G401.6 (cell line): ENCODE measurements at regions not wholly inside any gene's neighbourhood (a gene's known extent, or its start where the extent isn't known, plus 50 kb on each side); places are given as distances from the start of the nearest gene placed in this dataset.

ENCODE experiments used
- FAIRE-seq: peaks from 2 replicates; lab custom pipeline; 2012; peaks lifted over from hg19 to GRCh38; lab: Jason Lieb, UNC

DNA sequence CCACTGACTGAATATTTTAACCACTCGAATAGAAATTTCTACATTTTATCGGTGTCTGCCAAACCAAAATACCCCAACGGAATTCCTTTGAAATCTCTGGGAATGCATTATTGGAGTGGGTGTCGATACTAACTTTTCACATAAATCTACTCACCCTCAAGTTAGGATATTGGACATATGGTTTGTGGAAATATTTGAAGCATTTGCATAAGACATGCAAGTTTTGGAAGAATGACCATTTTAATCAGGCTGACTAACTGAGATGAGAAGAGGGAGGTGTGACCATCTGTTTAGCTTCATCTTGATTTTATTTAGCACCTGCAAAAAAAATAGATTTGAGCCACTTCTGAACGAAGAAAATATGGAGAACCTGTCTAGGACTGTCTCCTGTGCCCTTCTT, 61.2 kb downstream of the KLF6 start:
- FAIRE-seq, result no peak

DNA sequence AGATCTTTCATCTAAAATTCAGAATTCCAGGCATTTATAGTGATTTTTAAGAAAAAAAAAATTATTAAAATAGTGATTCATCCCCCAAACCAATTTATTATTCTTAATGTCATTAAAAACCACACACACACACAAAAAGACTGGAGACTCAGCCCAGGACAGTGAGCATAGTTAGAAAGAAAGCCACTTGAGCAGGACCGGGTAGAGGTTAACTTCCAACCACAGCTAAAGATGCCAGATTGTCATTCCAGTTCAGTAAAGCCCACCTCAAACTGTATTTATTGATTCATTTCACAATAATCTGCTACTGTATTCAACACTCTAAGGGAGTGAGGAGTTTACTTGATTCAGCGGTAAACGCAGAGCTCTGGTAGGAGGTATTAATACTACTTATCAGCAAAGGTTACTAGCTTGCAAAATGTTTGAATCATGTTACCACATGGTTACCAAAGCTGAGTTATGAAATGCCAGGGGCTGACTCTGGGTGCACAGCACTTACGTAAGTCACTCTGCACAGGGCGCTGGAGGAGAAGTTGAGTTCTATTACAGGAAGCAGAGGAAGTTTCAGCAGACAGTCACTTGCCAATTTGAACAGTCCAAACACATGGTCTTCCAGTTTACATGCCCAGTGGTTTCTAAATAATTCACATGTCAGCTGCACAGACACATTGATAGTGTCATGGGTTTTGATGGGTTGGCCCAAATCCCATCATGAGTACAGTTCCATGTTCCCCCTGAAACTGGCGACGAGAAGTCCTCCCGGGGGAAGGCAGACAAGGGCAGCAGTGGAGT, 64.6 kb downstream of the KLF6 start:
- no peak for FAIRE-seq

DNA sequence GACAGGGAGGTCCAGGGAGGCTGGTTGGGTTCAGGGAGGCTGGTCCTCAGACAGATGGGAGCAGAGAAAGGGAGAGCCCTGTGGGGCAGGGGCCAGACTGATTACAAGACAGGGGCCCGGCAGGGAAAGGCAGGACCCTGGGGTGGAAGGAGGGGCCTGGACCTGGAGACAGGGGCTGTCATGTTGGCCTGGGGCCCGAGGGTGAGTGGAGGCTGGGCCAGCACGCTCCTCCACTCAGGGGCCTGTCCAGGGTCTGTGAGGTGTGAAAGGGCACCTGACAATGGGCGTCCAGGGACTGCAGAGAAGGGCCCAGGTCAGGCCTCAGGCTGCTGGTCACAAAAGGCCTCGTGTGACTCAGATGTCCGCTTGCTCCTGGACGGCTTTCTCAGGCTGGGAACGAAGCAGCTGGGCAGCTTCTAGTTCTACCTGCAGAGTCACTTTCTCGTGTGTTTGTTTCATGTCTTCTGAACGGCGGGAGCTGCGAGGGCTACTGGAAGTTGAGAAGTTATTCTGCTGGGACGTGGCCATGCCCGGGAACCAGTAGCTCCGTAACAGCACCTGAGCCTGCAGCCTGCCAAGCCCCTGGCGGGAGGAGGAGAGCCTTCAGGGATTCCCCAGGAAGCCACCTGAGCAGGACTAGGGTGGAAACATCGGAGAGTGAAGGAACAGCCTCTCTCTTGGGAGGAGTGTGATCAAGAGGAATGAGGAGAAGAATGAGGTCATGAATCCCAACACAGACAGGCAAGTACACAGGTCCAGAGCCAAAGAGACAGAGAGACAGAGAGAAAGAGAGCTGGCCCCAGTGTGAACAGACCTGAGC, 65.8 kb downstream of the KLF6 start:
- FAIRE-seq, result no peak

DNA sequence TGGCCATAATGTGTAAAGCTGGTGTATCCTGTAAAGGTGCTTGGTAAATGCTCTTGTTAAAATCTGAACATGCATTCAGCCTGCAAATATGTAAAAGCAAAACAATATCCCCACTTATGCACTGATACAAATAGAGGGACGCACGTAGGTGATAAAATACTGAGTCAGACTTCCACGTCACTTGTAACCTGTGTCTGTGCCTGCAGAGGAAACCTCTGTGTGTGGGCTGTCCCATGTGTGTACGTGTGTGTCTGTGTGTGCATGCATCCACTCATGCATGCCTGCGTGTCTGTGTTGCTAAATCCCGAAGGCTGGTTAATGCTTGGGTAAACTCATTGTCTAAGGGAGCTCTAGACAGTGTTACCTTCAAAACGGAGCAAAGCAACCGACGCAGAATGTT, 68.9 kb downstream of the KLF6 start:
- FAIRE-seq, result no peak

DNA sequence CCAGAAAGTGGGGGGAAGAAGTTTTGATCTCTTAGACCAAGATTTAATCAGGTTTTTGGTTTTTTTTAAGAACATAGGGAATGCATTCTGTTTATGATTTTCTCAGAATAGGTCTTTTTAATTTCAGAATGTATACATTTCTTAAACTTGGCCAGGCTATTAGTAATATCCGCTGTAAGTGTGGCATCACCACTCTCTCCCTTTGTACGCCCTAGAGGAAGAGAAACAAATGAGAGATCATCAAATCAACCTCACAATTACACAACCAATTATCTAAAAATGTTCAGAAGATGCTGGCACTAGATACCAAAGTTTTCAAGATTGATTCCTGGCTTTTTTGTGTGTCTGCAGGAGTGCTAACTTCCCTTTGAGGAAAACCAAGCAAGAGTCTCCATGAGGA, 70.0 kb downstream of the KLF6 start:
- FAIRE-seq, result no peak

DNA sequence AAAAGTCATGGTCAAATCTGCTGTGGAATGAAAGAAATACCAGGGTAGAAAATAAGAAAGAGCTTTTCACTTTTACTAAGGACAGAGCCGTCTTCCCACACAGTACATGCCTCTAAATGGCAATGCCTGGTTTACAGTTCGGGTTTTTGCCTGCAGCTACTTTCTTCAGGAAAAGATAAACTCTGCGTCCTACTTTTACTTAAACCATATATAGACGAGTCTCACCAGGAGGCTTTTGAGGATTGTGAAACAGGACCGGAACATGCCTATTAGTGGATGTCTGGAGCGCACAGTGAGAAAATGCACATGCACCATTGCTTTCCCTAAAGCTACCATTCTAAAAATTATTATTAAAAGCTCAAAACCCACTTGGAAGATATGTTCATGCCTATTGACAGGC, 70.5 kb downstream of the KLF6 start:
- FAIRE-seq, result no peak

DNA sequence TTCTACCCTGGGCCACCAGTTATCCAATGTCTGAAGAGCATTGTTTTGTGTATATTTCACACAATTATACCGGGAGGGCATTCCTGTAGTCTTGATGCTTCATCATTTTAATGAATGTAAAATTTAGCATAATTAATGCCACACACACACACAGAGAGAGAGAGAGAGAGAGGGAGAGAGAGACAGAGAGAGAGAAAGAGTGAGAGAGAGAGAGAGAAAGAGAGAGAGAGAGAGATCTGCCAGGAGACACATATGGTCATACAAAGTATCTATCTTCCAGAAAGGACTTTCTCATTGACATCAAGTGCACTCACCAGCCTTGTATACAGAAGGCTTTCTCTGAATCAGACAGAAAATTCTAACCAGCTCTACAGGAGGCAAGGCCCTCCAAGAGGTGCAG, 72.3 kb downstream of the KLF6 start:
- no peak for FAIRE-seq

DNA sequence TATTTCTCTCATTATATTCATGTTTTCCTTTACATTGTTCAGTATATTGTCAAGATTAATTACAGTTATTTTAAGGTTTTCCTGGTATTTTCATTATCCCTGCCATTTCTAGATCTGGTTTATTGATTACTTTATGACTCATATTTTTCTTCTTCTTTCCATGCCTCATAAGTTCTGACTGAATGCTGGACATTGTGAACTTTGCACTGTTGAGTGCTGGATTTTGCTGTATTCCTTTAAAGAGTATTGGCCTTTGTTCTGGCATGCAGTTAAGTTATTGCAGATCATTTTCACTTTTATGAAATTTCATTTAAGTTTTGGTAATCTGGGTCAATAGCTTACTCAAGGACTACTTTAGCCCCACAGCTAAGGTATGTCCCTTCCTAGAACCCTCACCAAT, 73.1 kb downstream of the KLF6 start:
- no peak for FAIRE-seq

DNA sequence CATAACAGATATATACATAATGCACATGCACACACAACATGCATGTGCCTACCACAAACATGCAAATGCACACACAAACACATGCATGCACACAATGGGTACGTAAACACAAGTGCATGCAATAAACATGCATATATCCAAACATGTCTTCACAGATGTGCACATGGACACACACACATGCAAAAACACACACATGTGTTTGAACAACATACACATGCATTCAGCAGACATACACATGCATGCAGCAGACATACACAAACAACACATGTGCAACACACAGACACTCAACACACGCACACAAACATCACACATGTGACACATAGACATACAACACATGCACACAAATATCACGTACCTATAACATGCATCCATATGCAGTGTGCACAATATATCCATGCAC, 74.2 kb downstream of the KLF6 start:
- FAIRE-seq, result no peak

DNA sequence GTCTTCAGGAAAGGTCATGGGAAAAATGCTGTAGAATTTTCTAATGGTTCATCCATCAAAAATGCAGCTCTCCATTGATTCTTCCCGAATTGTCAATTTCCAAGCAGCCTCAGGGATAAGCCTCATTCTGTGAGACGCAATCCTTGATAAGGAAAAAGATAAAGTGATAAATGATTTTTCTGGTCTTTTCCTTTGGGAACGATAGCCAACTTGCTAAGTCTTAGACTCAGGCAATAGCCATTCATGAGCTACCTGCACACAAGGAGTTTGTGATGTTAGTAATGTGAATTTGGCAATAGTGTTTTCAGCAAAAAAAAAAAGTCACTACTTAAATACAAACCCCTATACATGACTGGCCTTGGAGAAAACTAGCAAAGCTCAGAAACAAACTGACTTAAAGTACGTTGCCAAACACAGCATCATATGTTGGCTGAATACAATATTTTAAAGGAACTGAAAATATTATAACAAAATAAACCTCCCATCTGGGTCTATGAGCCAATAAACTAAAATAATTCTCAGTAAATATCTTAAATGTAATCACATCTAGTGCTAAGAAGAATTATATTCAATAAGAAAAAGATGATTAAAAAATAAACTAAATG, 75.5 kb downstream of the KLF6 start:
- FAIRE-seq, result no peak

DNA sequence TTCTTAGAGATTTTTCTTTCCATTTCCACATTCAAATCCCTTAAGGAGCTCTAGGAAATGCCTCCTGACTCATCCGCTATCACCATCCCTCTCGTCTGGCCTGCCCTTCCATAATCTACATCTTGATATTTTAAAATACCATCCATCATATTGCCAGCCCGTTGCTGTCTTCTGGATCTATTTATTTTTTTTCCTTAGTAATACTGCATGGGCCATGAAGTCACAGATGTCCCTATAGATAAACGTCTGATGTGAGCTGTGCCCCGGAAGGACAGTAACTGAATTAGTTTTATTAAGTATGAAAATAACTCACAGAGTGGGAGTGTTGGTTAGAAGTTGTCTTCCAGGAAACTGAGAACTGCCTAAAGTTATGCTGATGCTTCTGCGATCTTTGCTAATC, 76.2 kb downstream of the KLF6 start:
- FAIRE-seq, result no peak

DNA sequence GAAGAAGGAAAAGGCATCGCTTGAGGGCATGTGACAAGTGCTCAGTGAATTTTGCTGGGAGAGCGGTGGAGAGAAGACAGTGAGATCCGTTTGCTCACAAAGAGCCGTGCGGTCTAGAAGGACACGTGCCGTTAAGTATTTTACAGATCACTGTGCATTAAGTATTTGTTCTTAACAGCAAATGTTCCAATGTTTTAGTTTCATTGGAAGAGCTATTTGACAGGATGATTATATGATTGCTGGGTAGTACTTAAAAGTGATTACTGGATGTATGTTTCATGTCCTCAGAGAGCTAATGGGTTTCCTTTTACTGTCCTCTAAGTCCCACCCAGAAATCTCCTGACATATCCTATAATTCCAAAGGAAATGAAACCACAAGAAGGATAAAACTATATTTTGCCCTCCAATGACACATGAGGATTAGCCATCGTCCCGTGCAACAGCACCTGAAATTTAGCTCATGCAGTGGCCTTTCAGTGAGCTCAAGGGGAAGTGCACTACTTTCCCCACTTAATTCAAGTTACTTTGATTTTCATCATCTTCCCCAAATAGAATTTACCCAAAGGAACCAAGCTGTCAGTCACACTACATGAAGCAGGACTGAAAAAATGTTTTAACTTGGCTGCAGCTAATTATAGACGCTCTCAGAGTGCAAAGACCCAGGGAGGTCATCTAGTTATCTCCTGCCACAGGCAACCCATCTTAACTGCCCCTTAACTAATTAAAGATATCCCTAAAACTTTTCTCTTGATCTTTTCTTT, 80.3 kb downstream of the KLF6 start:
- FAIRE-seq, result no peak

DNA sequence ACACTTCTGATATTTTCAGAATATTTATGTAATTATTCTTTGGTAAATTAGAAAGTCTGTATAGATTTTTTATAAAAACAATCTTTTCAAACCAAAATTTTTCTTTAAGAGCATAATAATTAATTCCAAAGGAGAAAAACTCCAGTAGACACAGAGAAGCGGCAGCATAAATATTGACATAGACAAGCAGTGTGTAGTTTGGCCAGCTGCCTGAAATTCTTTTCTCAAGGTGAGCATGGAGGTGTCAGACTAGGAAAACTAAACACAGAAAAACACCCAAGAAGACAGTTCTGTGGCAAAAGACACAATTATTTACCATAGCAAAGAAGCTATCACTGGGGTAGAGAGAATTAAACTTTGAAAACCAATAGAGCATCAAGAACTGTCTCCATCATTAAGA, 82.4 kb downstream of the KLF6 start:
- FAIRE-seq, result no peak

DNA sequence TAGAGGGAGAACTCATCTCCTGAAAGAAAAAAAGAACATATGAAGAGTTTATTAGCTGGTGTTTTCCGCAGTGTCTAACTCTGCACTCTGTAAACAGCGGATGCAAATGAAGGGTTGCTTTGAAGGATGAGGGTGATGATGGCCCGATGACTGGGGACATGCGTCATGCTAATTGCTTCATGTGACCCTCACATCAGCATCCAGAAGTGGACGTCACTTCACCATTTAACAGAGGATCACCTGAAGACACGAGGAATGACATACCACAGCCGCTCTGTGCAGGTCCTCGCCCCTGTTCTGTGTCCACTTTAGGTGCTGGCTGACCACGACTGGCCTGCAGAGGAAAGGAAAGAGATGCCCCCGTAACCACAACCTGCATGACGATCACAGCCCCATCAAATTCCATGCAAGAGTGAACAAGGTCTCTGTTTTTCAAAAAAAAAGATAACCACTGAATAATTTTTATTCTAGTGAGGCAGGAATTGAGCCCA, 82.9 kb downstream of the KLF6 start:
- no peak for FAIRE-seq

DNA sequence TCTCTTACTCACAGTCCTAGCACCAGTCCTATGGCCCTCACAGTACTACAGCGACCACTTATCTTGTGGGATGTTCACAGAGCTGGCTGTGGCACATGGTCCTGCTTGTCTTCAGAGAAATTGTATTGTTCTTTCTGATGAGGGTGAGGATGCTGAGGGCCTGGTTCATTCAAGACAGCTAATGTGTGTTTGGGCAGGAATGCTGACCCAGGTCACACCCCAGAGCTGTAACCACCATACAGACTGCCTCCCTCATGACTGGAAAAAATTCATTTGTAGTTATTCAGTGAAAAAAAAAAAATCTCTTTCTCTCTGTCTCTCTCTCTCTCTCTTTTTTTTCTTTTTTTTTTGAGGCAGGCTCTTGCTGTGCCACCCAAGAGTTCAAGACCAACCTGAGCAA, 83.5 kb downstream of the KLF6 start:
- FAIRE-seq, result no peak

DNA sequence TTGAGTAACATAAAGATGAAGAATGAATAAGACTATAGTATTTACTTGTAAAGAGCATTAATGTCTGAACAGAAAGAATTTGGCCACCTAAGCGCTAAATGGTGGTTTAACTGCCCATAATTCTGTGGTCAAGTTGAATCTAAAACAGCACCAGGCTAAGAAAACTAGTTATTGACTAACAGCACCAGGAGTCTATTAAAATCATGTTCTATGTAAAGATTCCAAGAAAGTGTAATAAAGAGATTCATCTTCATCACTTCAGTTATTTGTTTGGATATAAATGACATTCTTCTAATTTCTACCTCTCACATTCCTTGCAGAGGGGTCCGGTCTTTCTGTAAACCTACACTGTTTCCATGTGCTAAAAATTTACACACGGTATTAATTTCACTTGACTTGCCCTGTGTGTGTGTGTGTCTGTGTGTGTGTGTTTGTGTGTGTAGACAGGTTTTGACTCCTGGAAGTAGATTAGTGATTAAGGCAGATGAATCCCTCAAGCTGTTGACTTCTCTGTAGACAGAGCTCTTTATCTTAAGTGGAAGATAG, 84.4 kb downstream of the KLF6 start:
- FAIRE-seq, result no peak

DNA sequence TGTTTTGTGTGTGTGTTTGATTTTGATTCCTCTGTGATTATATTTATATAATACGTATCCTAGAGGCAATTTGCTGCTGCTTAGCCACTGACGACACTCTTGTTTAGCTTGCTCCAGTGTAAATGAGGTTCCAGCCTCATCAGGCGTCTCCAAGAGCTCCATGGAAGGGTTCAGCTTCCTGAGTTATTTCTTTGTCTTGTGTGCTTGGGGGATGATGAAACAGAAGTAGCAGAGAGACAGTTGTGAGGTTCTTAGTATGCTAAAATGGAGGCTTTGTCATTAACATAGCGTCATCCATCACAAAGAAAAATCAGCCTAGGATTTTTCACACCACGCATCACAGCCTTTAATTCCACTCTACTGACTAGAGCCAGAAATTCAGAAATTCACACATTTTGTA, 85.1 kb downstream of the KLF6 start:
- no peak for FAIRE-seq

DNA sequence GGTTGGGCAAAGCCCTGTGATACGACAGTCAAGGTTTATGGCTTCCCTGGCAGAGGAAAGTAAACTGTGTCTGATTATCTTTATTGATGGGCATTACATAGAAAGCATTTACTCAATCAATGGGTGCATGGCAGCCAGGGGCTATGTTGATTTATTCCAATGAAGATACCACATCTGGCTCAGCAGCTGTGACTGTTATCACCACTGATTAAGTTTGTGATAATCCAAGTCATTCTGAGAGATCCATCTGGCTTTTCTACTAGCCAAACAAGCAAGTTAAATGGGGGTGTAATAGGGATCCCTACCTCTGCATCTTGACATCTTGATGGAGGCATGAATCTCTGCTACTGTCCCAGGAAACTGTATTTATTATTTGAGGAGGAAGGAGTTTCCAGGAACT, 86.7 kb downstream of the KLF6 start:
- no peak for FAIRE-seq

DNA sequence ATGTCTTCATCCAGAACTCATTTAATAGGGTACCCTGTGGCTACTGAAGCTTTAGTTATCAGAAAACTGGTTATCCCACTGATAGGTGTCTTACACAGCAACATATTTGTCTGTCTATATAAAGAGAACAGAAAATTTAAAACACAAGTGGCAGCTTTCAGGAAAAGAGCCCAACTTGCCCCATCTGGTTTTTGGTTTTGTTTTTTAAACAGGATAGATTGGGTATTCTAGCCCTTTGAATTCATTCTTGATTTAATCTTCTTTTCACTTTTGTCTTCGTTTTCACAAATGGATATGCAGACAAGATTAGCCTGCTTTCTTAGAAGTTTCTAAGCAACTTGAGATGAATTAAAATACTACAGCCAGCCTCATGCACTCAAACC, 91.3 kb downstream of the KLF6 start:
- no peak for FAIRE-seq

DNA sequence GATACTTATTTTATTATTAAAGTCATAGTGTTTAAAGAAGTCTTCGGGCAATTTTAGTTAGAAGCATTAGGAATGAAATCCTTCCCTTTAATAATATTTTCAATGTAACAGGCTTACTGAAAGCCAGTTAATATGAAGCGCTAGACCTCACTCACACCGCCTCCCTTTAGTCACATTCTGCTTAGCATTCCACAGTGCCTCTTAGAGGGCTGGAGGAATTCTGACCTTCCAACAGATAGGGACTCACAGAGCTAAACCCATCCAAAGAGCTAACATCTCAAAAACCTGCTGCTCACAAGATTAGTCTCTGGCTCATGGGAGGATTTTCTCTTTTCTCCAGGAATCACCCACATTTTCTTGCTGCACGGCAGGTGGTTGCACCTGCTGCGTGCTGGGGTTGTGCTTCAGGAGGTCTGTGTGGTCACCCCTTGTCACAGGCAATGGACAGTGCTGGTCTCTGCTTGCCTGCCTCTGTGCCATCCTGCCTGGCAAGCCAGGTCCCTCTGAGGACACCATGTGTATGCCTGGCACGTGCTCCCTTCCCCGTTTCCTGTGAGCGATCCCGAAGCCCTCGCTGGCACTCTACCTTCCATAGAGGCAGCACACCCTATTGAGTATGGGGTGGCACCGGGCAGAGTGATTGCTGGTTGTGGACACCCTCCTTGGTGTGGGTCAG, 91.8 kb downstream of the KLF6 start:
- no peak for FAIRE-seq

DNA sequence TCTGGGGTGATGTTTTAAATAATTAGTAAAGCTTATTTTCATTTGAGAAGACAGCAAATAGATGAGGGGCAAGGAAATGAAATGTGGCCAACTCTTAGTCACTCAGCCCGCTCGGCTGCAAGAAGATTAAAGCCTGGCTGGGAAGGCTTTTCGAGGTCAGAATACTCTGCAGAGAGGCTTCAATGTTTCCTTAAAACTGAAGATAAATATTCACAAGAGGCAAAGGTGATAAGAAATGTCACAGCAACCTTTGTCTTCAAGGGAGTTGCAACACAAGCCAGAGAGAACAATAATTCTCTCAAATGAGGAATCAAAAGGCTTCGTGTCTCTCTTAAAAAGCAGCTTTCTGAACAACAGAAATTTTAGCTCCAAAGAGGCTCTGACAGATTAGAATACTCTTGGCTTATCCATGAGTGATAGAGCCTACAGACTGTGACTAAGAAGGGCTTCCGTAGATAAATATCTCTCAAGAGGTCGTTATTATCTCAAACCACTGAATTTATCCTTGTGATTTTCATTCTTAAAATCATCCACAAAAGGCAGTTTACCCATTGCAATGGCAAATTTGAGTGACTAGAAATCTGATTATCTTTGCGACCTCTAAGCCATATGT, 92.5 kb downstream of the KLF6 start:
- no peak for FAIRE-seq
